ENCODE measurements at regions not wholly inside any gene's neighbourhood (a gene's known extent, or its start where the extent isn't known, plus 50 kb on each side); places are given as distances from the start of the nearest gene placed in this dataset.
"Not testable (repeated sequence)": the region's sequence is repeated elsewhere in the genome, so short reads cannot be mapped to it uniquely, and the experiment has no call there.

- no peak for DNase-seq (ENCODE audit: low spot score)
These were observed 173.1 kb upstream of the CDIN1 start for GRCh38 chr15:36406366-36406765.

- no peak for DNase-seq (ENCODE audit: low spot score)
These were observed 172.5 kb upstream of the CDIN1 start for GRCh38 chr15:36406911-36407310.

- DNase-seq (ENCODE audit: low spot score): no peak
These were observed 171.8 kb upstream of the CDIN1 start for GRCh38 chr15:36407647-36408046.

GRCh38 chr15:36409819-36410218 is 169.6 kb upstream of the CDIN1 start:
- no peak for DNase-seq (ENCODE audit: low spot score)

GRCh38 chr15:36414670-36415069 is 164.8 kb upstream of the CDIN1 start:
- no peak for DNase-seq (ENCODE audit: low spot score)

- no peak for DNase-seq (ENCODE audit: low spot score)
These were observed 163.8 kb upstream of the CDIN1 start for GRCh38 chr15:36415643-36416042.

- no peak for DNase-seq (ENCODE audit: low spot score)
These were observed 156.8 kb upstream of the CDIN1 start for GRCh38 chr15:36422631-36423030.

- no peak for DNase-seq (ENCODE audit: low spot score)
These were observed 152.7 kb upstream of the CDIN1 start for GRCh38 chr15:36426691-36427090.

- peak; percentile 100 for DNase-seq (ENCODE audit: low spot score)
These were observed 151.2 kb upstream of the CDIN1 start for GRCh38 chr15:36428102-36428845.

GRCh38 chr15:36429707-36430106 is 149.7 kb upstream of the CDIN1 start:
- DNase-seq (ENCODE audit: low spot score): no peak

GRCh38 chr15:36430280-36430679 is 149.1 kb upstream of the CDIN1 start:
- no peak for DNase-seq (ENCODE audit: low spot score)

- DNase-seq (ENCODE audit: low spot score): no peak
These were observed 148.6 kb upstream of the CDIN1 start for GRCh38 chr15:36430726-36431265.

- no peak for DNase-seq (ENCODE audit: low spot score)
These were observed 147.3 kb upstream of the CDIN1 start for GRCh38 chr15:36432161-36432560.

GRCh38 chr15:36434177-36434576 is 145.2 kb upstream of the CDIN1 start:
- DNase-seq (ENCODE audit: low spot score): no peak

GRCh38 chr15:36438499-36438898 is 140.9 kb upstream of the CDIN1 start:
- no peak for DNase-seq (ENCODE audit: low spot score)

- no peak for DNase-seq (ENCODE audit: low spot score)
These were observed 132.1 kb upstream of the CDIN1 start for GRCh38 chr15:36447373-36447772.

GRCh38 chr15:36448418-36448817 is 131.0 kb upstream of the CDIN1 start:
- no peak for DNase-seq (ENCODE audit: low spot score)

- no peak for DNase-seq (ENCODE audit: low spot score)
These were observed 130.3 kb upstream of the CDIN1 start for GRCh38 chr15:36449084-36449661.

- no peak for DNase-seq (ENCODE audit: low spot score)
These were observed 129.7 kb upstream of the CDIN1 start for GRCh38 chr15:36449662-36450145.

- DNase-seq (ENCODE audit: low spot score): not testable (repeated sequence)
These were observed 125.2 kb upstream of the CDIN1 start for GRCh38 chr15:36454244-36454643.

GRCh38 chr15:36458411-36458810 is 121.0 kb upstream of the CDIN1 start:
- no peak for DNase-seq (ENCODE audit: low spot score)

GRCh38 chr15:36465304-36465703 is 114.1 kb upstream of the CDIN1 start:
- DNase-seq (ENCODE audit: low spot score): no peak

- DNase-seq (ENCODE audit: low spot score): no peak
These were observed 110.7 kb upstream of the CDIN1 start for GRCh38 chr15:36468746-36469145.

Data from kidney capillary endothelial cell (primary cell).